GM18517 (cell line): ENCODE measurements at regions not wholly inside any gene's neighbourhood (a gene's known extent, or its start where the extent isn't known, plus 50 kb on each side); places are given as distances from the start of the nearest gene placed in this dataset.
"Not testable (repeated sequence)": the region's sequence is repeated elsewhere in the genome, so short reads cannot be mapped to it uniquely, and the experiment has no call there.

Experiments used
- ATAC-seq: cut with Tn5 transposase; IDR thresholded peaks from one replicate; pipeline ENCODE4 v1.9.1; 2021; ENCODE audit warnings: mild to moderate bottlenecking, moderate library complexity; ENCODE audit not compliant: unreplicated experiment

- no peak for ATAC-seq
These were observed 352.4 kb downstream of the QKI start for GRCh38 chr6:163766936-163767335.

- no peak for ATAC-seq
These were observed 350.8 kb downstream of the QKI start for GRCh38 chr6:163765335-163765734.

GRCh38 chr6:163764565-163764964 lies 350.0 kb downstream of the QKI start:
- no peak for ATAC-seq

- no peak for ATAC-seq
These were observed 347.0 kb downstream of the QKI start for GRCh38 chr6:163761481-163761880.

- ATAC-seq, result no peak
These were observed 346.3 kb downstream of the QKI start for GRCh38 chr6:163760860-163761259.

GRCh38 chr6:163759542-163759941 lies 345.0 kb downstream of the QKI start:
- ATAC-seq, result no peak

GRCh38 chr6:163757520-163757919 lies 343.0 kb downstream of the QKI start:
- no peak for ATAC-seq

GRCh38 chr6:163756079-163756478 lies 341.6 kb downstream of the QKI start:
- peak; percentile 100 for ATAC-seq

DNA sequence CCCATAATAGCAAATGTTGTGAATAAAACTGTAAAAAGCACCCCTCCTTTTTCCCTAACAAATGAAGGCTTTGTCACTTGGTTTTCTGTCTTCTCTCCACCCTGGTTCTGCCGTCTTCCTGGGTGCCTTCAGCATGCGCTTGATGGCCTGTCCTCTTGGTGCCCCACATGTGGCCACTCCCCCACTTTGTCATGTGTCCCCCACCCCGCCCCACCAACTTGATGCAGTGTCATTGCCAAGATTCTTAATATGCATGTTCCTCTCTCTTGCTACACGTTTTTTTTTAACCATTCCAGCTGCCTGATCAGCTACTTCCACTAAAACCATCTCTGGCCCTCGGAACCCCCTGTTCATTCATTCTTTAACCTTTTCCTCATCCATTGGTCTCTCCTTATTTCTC lies 340.3 kb downstream of the QKI start:
- ATAC-seq, result no peak

DNA sequence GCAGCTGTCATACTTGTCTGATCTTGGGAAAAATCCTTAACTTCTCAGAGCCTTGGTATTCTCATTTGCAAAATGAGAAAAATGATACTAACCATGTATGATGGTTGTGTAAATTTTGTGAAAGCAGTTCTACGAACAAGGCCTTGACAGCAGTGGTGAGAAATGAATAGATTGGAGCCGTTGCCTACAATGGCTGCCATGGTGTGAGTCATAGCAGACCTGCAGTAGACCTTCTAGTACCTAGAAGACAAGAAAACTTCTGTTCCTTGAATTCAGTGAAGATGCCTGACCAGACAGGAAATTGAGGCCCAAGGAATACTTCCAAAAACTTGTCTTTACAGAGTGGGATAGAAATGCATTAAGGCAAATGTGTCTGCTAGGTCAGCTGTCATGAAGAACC lies 338.9 kb downstream of the QKI start:
- no peak for ATAC-seq

DNA sequence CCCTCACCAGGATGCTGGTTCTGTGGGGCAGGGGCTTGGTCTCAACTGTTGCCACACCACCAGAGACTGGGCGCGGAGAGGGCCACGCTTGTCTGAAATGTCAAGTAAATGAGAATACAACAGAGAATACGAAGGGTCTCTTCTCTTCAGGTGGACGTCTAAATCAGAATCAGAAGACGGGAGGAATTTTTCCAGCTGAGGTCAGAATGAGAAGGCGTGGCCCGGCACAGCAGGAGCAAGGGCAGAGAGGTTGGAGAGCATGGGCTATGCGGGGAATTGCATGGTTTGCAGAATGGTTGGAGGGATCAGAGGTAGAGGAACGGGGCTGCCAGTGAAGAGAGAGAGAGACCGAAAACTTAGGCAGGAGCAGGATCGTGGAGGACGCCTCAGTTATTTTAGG lies 337.9 kb downstream of the QKI start:
- ATAC-seq, result no peak

GRCh38 chr6:163751032-163751525 lies 336.6 kb downstream of the QKI start:
- ATAC-seq, result no peak

DNA sequence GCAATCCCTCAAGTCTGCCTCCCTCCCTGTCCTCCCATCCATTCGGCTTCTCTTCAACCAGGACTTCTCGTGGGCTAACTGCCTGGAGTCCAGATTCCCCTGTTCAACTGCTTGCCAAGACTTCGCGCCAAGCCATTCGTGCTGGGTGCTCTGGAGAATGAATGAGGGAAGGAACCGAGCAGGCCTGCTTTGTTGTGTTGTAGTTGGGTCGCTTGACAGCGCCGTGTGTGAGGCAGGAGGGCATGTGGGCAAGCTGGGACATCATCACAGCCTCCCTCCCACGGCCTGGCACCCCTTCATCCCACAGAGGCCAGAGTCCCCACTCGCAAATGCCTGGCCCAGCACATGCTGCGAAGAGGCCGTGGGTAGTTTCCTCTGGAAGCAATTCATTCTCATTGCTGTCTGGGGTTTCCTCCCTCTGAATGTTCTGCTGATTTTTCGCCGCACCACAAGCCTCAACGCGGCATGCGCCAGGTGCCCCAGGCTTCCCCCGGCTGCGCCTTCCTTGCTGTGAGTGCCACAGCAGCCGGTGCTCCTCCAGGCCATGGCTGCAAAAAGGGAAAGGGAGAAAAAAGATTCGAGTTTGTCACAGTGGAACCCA lies 336.0 kb downstream of the QKI start:
- no peak for ATAC-seq

DNA sequence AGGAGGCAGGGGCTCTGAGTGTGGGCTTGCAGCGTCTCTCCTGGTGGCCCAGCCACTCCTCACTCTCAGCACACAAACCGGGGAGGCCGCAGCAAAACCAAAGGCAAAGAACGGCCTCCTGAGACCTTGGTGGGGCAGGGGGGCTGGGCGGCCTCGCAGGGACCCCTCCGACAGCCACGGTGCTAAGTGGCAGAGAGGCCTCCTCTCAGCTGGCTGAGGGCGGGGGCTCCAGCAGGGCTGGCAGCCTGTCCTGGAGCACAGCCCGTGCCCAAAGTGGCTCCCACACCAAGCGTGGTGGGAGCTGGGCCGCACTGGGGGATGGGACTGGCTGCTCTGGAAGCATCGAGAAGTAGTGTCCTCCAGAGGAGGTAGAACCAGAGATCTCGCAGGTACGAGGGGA lies 334.4 kb downstream of the QKI start:
- no peak for ATAC-seq

DNA sequence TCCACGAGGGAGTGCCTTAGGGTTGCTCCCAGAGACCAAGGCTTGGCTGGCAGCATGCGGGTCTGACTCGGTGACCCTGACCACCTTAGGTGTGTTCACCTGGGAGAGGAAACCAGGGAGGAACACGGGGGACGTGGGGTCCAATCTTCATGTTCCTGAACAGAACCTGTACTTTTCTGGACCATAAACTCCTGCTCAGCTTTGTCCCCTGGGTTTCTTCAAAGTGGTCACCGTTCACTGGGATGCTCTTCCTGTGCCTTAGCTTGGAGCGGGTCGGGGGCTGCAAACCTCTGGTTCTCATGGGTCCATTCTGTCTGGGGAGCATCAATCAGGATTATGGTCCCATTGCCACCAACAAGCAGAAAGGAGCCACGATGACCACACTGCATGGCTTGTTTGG lies 333.5 kb downstream of the QKI start:
- ATAC-seq, result no peak

GRCh38 chr6:163747058-163747457 lies 332.5 kb downstream of the QKI start:
- ATAC-seq, result not testable (repeated sequence)

- ATAC-seq, result no peak
These were observed 331.2 kb downstream of the QKI start for GRCh38 chr6:163745536-163746400.

- no peak for ATAC-seq
These were observed 329.9 kb downstream of the QKI start for GRCh38 chr6:163744256-163744925.

- ATAC-seq, result no peak
These were observed 329.3 kb downstream of the QKI start for GRCh38 chr6:163743796-163744195.

GRCh38 chr6:163741743-163742363 lies 327.3 kb downstream of the QKI start:
- ATAC-seq, result no peak

- ATAC-seq, result no peak
These were observed 326.8 kb downstream of the QKI start for GRCh38 chr6:163741342-163741741.
